Parathyroid adenoma (tissue), 2 donors: ENCODE measurements at regions not wholly inside any gene's neighbourhood (a gene's known extent, or its start where the extent isn't known, plus 50 kb on each side); places are given as distances from the start of the nearest gene placed in this dataset.

ENCODE experiments used
- H2AFZ ChIP-seq: fragments of 300-600 bp; sonication (generic); one replicate; pipeline ENCODE4 v1.7.0; 2017; ENCODE audit warnings: antibody characterized with exemption, mild to moderate bottlenecking
- H3K27ac ChIP-seq: fragments of 300-600 bp; sonication (generic); one replicate; pipeline ENCODE4 v1.7.0; 2017
- H3K27me3 ChIP-seq: fragments of 300-600 bp; sonication (generic); one replicate; pipeline ENCODE4 v1.7.0; 2017; ENCODE audit warnings: low read length; ENCODE audit not compliant: control insufficient read depth, insufficient read depth
- H3K36me3 ChIP-seq: fragments of 300-600 bp; sonication (generic); one replicate; pipeline ENCODE4 v1.7.0; 2017; ENCODE audit warnings: low read length; ENCODE audit not compliant: control insufficient read depth, insufficient read depth
- H3K4me1 ChIP-seq: fragments of 300-600 bp; sonication (generic); one replicate; pipeline ENCODE4 v1.7.0; 2017; ENCODE audit warnings: control low read depth
- H3K4me2 ChIP-seq: fragments of 300-600 bp; sonication (generic); one replicate; pipeline ENCODE4 v1.7.0; 2017; ENCODE audit warnings: low read length
- H3K4me3 ChIP-seq: fragments of 300-600 bp; sonication (generic); one replicate; pipeline ENCODE4 v1.7.0; 2017; ENCODE audit warnings: low read depth, low read length
- H3K79me2 ChIP-seq: fragments of 300-600 bp; sonication (generic); one replicate; pipeline ENCODE4 v1.7.0; 2017; ENCODE audit warnings: control low read depth
- H3K9ac ChIP-seq: fragments of 300-600 bp; sonication (generic); one replicate; pipeline ENCODE4 v1.7.0; 2017; ENCODE audit warnings: mild to moderate bottlenecking
- H3K9me3 ChIP-seq: fragments of 300-600 bp; sonication (generic); one replicate; pipeline ENCODE4 v1.7.0; 2017; ENCODE audit warnings: low read length; ENCODE audit not compliant: control insufficient read depth
- TF ChIP-seq, protein P1 (sequence below): fragments of 300-600 bp; sonication (generic); IDR thresholded peaks from one replicate; pipeline ENCODE4 v1.7.0; 2017; ENCODE audit warnings: antibody characterized with exemption, mild to moderate bottlenecking
- donor health status: primary hyperparathyroidism.

DNA sequence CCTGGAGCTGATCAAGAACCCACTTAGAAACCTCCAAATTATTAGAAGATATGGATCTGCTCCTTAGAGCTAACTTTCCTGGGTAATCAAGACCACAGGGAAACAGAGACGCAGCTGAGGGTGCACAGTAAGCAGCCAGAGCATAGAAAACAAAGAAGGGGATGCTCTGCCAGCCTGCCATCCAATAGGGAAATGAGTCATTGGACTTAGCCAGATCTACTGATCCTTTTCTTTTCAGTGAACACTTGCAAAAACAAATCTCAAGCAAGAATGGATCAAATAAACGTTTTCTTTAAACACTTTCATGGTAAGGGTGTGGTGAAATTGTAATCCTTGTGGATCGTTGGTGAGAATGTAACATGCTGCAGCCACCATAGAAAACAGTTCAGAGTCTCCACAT lies 474.0 kb downstream of the LTN1 start:
- H2AFZ ChIP-seq = no peak overlapping the region
- no peak overlapping the region for H3K4me3 ChIP-seq
- H3K4me1 ChIP-seq = no peaks in the 10 kb centered on the region
- TF ChIP-seq, protein P1, sequence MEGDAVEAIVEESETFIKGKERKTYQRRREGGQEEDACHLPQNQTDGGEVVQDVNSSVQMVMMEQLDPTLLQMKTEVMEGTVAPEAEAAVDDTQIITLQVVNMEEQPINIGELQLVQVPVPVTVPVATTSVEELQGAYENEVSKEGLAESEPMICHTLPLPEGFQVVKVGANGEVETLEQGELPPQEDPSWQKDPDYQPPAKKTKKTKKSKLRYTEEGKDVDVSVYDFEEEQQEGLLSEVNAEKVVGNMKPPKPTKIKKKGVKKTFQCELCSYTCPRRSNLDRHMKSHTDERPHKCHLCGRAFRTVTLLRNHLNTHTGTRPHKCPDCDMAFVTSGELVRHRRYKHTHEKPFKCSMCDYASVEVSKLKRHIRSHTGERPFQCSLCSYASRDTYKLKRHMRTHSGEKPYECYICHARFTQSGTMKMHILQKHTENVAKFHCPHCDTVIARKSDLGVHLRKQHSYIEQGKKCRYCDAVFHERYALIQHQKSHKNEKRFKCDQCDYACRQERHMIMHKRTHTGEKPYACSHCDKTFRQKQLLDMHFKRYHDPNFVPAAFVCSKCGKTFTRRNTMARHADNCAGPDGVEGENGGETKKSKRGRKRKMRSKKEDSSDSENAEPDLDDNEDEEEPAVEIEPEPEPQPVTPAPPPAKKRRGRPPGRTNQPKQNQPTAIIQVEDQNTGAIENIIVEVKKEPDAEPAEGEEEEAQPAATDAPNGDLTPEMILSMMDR = no peak
- H3K9me3 ChIP-seq = no peaks in the 10 kb centered on the region
- H3K79me2 ChIP-seq = no peaks in the 10 kb centered on the region
- H3K27me3 ChIP-seq = no peaks in the 10 kb centered on the region
- H3K9ac ChIP-seq = no peak overlapping the region
- H3K4me2 ChIP-seq = no peak overlapping the region
- no peak overlapping the region for H3K27ac ChIP-seq
- no peaks in the 10 kb centered on the region for H3K36me3 ChIP-seq

DNA sequence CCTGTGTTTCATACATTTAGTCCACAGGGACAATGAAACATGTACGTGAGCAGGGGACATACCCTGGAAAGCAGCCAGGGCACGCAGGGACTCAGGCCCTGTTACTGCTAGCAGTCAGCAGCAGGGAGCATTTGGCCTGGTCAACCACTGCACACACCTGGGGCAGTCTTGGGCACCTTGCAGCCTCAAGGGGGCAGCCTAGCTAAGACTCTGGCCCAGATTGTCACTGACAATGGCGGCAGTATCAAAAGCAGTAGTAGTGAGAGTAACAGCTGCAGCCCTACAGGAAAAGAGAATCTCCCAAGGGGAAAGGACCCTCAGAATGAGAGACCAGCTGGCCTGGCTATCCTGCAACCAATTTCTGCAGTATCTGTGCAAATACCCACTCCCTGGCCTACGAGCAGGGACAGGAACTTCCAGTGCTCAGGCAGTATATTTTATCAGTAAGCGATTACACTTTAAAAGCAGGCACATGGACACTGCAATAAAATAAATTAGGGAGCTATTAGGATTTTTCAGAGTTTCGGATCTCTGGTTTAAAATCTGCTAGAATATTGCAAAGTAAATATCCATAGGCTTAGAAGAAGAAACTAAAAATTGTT lies 475.6 kb downstream of the LTN1 start:
- H2AFZ ChIP-seq = peak overlapping the region; percentile 68
- no peaks in the 10 kb centered on the region for H3K9me3 ChIP-seq
- H3K4me1 ChIP-seq = no peaks in the 10 kb centered on the region
- TF ChIP-seq, protein P1 = peak; percentile 48
- no peak overlapping the region for H3K4me2 ChIP-seq
- H3K9ac ChIP-seq = no peak overlapping the region
- no peaks in the 10 kb centered on the region for H3K36me3 ChIP-seq
- H3K79me2 ChIP-seq = no peaks in the 10 kb centered on the region
- no peak overlapping the region for H3K27ac ChIP-seq
- no peak overlapping the region for H3K4me3 ChIP-seq
- H3K27me3 ChIP-seq = no peaks in the 10 kb centered on the region

DNA sequence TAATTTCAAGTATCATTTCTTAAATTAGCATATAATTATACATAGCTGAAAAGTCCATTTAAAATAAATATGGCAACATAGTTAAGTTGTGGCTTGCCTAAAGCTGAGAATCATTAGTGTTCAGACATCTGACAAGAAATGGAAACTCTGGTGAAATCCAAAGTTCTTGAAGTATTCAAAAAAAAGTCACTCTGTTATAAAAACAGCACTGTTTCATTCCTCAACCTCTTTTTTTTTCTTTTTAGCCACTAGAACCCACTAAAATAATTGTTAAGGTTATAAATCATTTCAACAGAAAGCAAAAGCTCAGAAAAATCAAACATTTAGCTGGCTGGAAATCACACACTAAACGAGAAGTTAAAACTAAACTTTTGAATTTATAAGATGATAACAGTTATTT lies 476.7 kb downstream of the LTN1 start:
- TF ChIP-seq, protein P1 = no peak
- Histone ChIP-seq H3K27me3 (no peaks in the 10 kb centered on the region), H3K4me1 (no peaks in the 10 kb centered on the region), H2AFZ (no peak overlapping the region), H3K27ac (no peak overlapping the region), H3K9me3 (no peaks in the 10 kb centered on the region), H3K9ac (no peak overlapping the region), H3K36me3 (no peaks in the 10 kb centered on the region), H3K4me2 (no peak overlapping the region), H3K4me3 (no peak overlapping the region), H3K79me2 (no peaks in the 10 kb centered on the region)

DNA sequence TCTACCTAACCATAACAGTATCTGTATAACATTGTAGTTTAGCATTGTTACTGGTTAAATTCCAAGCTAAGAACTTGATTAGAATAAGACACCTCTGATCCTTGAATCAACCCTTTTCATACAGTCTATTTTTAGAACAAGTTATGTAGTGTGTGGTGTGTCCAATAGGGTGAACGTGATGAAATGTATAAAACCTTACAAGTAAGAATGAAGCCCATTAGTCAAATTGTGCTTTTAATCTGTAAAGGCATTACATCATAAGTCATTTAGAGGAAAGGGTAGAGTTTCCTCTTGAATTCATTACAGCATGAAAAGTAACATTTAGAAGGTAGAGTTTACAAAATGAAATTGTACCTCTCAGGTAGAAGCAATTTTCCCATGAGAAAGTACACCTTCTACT lies 479.2 kb downstream of the LTN1 start:
- Histone ChIP-seq H3K4me1 (no peaks in the 10 kb centered on the region), H3K27ac (no peak overlapping the region), H3K27me3 (no peaks in the 10 kb centered on the region), H3K9me3 (no peaks in the 10 kb centered on the region), H3K4me3 (no peak overlapping the region), H3K36me3 (no peaks in the 10 kb centered on the region), H3K4me2 (no peak overlapping the region), H3K9ac (no peak overlapping the region), H3K79me2 (no peaks in the 10 kb centered on the region), H2AFZ (no peak overlapping the region)
- TF ChIP-seq, protein P1 = no peak

DNA sequence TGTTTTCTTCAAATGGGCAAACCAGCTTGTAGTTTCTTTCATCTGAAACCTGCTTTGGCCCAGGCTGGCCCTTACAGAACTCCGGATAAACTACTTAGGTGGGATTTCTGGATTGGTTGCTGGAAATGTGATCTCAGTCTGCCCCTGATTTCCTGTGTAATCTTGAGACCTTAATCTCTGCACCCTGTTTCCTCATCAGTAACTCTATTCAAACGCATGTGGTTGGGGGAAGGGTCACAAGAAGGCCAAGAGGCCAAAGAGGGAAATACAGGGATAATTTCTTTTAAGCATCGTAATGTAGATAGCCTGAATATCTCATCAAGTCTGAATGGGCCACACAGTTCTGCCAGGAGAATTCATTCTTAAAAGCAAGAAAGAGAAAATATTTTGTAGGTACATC lies 483.6 kb downstream of the LTN1 start:
- H2AFZ ChIP-seq = no peak overlapping the region
- H3K27ac ChIP-seq = no peak overlapping the region
- no peak overlapping the region for H3K4me3 ChIP-seq
- no peaks in the 10 kb centered on the region for H3K79me2 ChIP-seq
- H3K4me2 ChIP-seq = no peak overlapping the region
- TF ChIP-seq, protein P1 = no peak
- no peak overlapping the region for H3K9ac ChIP-seq
- H3K36me3 ChIP-seq = no peaks in the 10 kb centered on the region
- peaks cover 2% of the 10 kb centered on the region for H3K9me3 ChIP-seq
- no peaks in the 10 kb centered on the region for H3K4me1 ChIP-seq
- H3K27me3 ChIP-seq = no peaks in the 10 kb centered on the region
